Superior temporal gyrus (tissue), 1 donor: ENCODE measurements at regions not wholly inside any gene's neighbourhood (a gene's known extent, or its start where the extent isn't known, plus 50 kb on each side); places are given as distances from the start of the nearest gene placed in this dataset.

Source experiments
- DNase-seq: peaks from one replicate; pipeline ENCODE4 v3.0.0-alpha.2; 2016; ENCODE audit errors: extremely low spot score

- DNase-seq: no peak
Observed at GRCh38 chr5:82702046-82702445, 375.1 kb downstream of the TMEM167A start.

- DNase-seq: no peak
Observed at GRCh38 chr5:82699737-82700136, 377.5 kb downstream of the TMEM167A start.

GRCh38 chr5:82698026-82698425, 379.2 kb downstream of the TMEM167A start:
- no peak for DNase-seq

GRCh38 chr5:82694711-82695285, 382.4 kb downstream of the TMEM167A start:
- DNase-seq: no peak

GRCh38 chr5:82692826-82693225, 384.4 kb downstream of the TMEM167A start:
- DNase-seq: no peak

GRCh38 chr5:82684659-82685058, 392.5 kb downstream of the TMEM167A start:
- no peak for DNase-seq

- no peak for DNase-seq
Observed at GRCh38 chr5:82684165-82684564, 393.0 kb downstream of the TMEM167A start.

GRCh38 chr5:82679660-82680059, 397.5 kb downstream of the TMEM167A start:
- DNase-seq: no peak

GRCh38 chr5:82676661-82677060, 398.5 kb upstream of the RPS23 start:
- no peak for DNase-seq

GRCh38 chr5:82674671-82675070, 396.5 kb upstream of the RPS23 start:
- no peak for DNase-seq

GRCh38 chr5:82673057-82673809, 395.1 kb upstream of the RPS23 start:
- DNase-seq: no peak

GRCh38 chr5:82670692-82671091, 392.5 kb upstream of the RPS23 start:
- no peak for DNase-seq

- DNase-seq: no peak
Observed at GRCh38 chr5:82669720-82670119, 391.6 kb upstream of the RPS23 start.

- no peak for DNase-seq
Observed at GRCh38 chr5:82666312-82666711, 388.2 kb upstream of the RPS23 start.

- DNase-seq: no peak
Observed at GRCh38 chr5:82664732-82665131, 386.6 kb upstream of the RPS23 start.

GRCh38 chr5:82663225-82663624, 385.1 kb upstream of the RPS23 start:
- DNase-seq: no peak

GRCh38 chr5:82662340-82662739, 384.2 kb upstream of the RPS23 start:
- DNase-seq: no peak

GRCh38 chr5:82661933-82662332, 383.8 kb upstream of the RPS23 start:
- DNase-seq: no peak

GRCh38 chr5:82661462-82661861, 383.3 kb upstream of the RPS23 start:
- DNase-seq: no peak

GRCh38 chr5:82659115-82659514, 381.0 kb upstream of the RPS23 start:
- DNase-seq: no peak

GRCh38 chr5:82657033-82657699, 379.0 kb upstream of the RPS23 start:
- DNase-seq: no peak

GRCh38 chr5:82656341-82656761, 378.2 kb upstream of the RPS23 start:
- DNase-seq: no peak

- DNase-seq: no peak
Observed at GRCh38 chr5:82655078-82655477, 376.9 kb upstream of the RPS23 start.
